KG1 (cell line): ENCODE measurements at regions not wholly inside any gene's neighbourhood (a gene's known extent, or its start where the extent isn't known, plus 50 kb on each side); places are given as distances from the start of the nearest gene placed in this dataset.

Source experiments
- DNase-seq: peaks from one replicate; lab custom pipeline; 2025; lab: John Stamatoyannopoulos, UW

DNA sequence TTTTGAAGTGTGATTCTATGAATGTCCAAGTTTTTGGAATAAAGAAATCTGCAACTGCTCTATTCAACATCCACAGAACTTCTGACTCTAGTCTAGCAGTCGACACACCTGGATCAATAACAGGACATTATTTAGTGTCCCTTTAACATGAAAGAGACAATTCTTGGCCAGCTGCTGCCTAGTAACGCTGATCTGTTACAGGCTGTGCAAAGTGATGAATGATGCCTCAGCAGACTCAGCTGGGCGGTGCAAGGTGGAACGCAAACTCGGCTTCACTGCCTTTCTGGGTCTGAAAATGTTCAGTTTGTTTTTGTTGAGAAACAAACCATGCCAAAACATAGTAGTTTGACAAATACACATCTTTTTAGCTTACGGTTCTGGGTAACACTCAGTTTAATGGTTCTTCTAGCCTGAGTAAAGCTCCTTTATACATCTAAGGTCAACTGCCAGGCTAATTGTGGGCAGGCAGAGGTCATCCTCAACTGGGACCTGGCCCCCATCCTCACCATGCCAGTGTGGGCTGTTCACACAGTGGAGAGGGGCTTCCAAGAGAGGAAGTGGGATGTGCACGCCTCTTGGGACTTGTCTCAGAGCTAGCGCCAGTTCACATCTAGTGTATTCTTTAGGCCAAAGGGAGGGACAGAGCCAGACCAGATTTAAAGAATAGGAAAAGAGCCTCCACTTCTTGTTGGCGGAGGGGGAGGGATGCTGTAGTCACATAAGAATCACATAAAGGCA is 879.7 kb downstream of the QKI start:
- no peak for DNase-seq

DNA sequence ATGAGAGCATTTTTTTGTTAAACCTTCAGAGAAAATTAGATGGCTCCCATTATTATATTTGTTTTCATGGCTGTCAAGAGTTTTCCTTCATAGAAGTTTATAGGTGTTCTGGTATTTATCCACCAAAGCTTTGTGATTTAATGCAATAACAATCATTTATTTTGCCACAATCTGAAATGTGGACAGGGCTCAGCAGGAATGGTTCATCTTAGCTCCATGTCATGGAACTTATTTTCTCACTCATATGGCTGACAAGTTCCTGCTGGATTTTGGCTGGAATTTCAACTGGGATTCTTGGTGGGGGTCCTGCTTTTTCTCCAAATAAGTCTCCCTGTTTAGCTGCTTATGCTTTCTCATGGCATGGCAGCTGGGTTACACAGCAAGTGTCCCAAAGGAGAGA is 876.7 kb downstream of the QKI start:
- DNase-seq: no peak

DNA sequence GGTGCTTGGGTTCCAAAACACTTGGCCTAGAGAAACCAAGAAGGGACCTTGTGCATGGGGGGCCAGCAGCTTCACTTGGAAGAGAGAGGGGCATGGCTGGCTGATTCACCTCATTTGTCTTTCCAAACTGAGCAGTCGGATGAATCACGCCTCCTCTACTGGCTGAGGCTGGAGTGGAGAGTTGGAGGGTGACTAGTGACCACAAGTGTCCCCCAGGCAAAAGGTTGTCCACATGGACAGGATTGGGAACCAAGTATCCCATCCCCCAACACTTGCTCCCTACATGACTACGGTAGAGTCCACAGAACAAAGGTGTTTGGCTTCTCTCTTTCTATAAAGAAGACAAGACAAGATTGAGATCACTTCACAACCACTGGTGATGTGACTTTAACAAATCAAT is 875.6 kb downstream of the QKI start:
- no peak for DNase-seq

DNA sequence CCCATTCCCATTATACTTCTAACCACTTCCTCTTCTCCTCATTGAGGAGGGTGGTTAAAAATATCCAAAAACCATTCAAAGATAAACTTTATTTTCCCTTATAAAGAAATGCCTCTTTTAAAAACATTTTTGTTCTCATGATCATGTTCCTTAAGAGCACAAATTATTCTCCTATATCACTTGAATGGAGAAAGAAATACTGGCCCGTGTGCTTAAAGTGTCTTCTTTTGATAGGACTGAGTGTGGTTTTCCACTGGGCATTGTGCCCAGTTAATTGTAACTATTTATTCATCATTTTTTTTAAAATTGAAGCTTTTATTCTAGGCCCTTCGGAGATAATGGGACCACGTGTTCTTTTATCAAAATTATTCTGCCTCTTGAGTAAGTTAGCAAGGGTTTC is 871.5 kb downstream of the QKI start:
- no peak for DNase-seq

DNA sequence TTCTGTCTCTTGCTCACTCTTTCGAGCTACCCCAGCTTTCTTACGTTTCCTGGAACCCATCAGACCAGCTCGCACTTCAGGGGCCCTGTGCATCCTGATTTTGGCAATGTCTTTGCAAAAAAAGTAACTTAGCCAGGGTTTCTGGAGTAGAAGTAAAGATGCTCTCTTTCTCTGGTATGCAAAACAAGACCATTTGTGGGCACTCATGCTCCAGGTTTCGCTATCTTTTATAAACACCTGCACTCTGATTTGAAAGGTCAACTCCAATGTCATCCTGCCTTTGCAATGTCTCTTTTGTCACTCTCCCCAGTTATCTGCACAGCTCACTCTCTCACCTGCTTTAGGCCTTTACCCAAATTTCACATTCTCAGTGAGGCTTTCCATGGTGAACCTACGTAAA is 869.1 kb downstream of the QKI start:
- DNase-seq: no peak

DNA sequence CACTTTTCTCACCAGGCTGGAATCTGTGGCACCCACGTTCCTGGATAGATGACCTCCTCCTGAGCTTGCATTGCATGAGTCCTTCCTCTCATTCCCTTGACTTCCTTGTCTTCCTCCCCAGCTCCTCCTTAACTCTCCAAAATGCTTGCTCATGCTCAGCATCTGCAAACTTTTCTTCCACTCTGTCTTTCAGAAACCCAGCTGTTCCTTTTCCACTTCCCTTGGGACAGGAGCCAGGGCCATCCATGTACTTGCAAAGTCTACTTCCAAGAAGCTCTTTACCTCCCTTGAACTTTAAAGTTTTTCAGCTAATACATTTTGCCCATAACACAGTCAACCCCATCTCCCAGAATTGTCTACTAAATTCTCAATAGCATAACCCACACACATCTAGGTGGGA is 861.7 kb downstream of the QKI start:
- DNase-seq: no peak

DNA sequence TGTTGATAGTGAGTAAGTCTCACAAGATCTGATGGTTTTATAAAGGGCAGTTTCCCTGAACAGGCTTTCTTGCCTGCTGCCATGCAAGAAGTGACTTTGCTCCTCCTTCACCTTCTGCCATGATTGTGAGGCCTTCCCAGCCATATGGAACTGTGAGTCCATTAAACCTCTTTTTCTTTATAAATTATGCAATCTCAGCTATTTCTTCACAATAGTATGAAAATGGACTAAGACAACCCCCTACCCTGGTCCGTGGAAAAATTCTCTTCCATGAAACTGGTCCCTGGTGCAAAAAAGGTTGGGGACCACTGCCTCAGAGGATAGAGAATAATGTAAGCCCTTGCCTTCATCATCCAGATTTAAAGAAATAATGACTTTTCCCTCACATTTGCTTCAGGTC is 861.3 kb downstream of the QKI start:
- no peak for DNase-seq

DNA sequence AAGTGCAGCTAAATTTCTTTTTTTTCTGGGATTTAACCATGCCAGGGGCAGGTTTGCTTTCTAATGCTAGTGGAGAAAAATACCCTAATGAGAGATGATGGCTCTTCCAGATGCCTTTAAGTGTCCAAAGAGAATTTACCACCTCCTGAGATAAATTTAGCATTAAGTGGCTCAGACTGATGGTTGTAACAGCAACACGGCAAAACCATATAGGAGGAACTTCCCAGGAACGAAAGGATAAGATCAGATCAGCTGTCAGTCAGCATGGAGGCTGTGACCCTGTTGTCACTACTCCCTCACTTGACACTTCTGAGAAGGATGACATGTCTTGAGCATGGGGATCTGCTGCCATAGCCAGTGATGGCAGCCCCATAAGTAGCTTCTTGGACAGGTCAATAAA is 860.0 kb downstream of the QKI start:
- DNase-seq: no peak

DNA sequence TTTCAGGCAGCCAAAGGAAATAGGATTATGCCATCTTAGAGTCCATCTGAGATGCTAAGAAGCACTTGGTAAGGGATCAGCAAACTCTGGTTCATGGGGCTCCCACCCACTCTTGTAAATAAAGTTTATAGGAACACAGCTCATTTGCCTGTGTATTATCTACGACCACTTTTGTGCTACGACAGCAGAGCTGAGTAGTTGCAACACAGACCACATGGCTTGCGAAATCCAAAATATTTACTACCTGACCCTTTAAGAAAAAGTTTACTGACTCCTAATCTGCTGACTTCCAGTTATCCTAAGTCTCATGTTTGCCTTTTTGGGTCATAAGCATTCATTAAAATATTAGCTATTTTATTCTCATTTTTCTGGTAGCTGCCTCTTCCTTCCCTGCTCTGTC is 859.0 kb downstream of the QKI start:
- DNase-seq: no peak

DNA sequence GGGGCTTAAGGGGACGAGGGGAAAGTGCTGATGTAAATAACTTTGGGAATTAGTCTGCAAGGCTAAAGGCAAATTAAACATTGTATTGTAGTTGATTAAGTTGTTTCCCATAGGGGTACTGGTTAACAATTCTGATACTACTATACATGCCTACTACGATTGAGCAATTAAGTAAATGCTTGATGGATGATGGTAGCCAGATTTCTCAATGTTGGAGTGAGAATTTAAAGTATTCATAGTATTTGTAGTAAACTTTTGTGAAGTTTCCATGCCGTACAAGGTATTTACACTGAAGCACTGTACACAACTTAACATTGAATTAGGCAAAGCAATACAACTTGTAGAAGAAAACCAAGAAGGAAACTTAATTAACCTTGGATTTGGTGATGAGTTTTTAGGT is 852.3 kb downstream of the QKI start:
- DNase-seq: no peak

DNA sequence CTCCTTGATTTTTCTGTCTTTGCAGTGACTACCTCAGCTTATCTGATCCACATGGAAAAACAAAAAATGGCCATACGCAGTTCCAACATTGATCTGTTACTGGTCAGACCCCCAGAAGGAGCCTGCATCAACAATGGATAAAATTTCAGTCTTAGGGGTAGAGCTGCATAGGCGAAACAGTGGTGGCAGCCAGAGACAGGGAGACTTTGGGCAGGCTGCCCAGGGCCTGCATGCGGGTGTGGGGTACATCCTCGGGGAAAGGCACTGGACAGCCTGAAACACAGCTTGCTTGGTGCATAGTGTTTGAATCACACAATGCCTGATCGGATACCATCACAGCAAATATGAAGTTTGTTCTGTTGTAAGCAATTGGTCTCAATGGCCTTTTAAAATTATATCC is 847.8 kb downstream of the QKI start:
- DNase-seq: no peak

DNA sequence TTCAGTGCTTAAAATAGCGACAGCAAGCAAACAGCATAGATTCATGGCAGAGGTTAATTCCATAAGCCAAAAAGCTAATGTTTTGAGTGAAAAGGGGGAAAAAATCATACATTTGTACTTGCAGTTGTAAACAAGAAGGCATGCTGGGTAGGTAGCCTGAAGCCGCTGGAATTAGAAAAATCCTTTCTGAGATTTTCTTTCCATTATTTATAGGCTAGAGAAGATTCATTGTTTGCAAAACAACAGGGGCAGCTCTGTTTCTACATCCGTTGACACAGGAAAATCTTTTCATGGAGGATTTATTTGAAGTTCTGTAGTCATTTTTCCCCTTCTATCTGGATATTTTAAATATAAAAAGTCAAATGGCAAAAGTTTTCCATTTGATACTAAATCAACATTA is 843.9 kb downstream of the QKI start:
- no peak for DNase-seq

DNA sequence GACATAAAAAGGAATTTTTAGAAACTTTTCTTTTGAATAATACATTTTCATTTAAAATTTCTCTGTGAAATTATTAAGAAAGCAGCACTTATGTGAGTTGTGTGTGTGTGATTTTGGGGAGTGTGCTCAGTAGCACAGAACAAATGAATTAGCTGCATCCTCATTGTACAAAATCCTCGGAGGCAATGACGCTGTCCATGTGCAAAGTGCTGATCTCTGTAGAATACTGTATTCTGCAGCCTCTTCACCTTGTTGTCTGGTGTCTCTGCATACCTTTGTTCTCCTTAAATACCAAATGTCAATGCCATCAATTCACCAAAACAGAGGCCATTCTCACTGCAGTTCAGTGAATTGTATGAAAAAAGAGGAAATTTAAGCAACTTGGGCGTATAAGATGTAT is 838.4 kb downstream of the QKI start:
- DNase-seq: no peak

DNA sequence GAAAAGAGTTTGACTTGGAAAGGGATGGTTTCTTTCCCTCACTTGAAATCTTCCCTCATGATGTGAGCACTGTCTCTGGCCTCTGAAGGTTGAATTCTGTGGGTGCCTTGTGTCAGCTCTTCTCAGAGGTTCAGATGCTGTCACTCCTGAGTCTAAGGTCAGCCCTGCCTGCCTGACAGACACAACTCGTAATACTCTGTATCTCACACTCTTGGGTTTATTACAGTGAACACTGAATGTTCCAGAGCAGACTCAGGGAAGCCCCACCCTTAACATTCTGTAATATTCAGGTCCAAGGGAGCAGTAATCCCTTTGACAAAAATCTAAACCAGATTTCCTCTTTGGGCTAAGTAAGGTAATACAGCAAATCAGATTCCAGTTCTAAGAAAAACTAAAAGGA is 837.8 kb downstream of the QKI start:
- no peak for DNase-seq

DNA sequence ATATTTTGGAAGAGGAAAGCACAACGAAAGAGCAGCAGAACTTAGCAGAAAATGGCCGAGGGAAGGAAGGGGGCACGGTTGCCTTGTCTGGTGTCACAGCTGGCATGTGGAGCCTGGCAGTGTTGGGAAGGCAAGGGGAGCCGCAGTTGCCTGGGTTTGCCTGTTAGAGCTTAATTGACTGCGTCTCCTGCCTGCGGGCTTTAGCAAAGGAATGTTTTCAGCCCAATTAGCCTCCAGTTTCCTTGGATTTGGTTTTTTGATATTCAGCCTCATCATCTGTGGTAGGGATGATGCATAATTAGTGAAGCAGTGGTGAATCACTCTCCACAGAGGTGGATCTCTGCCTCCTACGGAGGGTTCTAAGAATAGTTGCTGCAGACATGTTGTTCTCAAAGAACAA is 832.6 kb downstream of the QKI start:
- DNase-seq: no peak

DNA sequence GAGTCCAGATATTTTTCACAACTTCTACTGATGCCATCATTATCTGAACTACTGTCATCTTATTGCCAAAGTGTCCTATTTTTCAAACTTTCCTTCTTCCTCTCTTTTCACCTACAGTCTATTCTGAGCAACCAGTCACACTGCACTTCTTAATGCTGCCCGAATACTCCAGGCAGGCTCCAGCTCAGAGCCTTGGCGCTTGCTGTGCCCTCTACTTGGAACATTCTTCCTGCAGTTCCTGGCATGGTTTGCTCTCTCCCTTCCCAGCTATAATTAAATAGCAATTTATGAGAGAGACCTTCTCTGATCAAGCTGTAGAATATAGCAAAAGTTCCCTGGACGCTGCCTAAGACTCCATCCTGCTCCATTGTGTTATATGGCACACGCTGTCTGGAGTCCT is 831.6 kb downstream of the QKI start:
- DNase-seq: no peak

DNA sequence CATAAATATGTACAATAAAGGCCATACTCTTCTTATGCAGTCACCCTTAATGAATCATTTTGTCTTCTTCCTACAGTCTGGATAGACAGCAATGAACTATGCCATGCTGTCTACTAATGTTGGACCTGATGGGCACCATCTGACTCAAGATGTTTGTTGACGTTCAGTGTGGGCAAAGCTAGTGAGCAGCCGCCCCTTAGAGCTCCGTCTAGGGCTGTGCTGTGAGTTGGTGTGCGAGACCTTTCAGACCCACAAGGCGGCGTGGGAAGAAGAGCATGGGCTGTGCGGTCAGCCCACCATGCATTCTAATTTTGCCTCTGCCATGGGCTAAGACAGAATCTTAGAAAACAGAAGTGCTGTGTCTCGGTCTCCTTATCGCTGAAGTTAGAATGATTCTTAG is 829.4 kb downstream of the QKI start:
- DNase-seq: no peak

DNA sequence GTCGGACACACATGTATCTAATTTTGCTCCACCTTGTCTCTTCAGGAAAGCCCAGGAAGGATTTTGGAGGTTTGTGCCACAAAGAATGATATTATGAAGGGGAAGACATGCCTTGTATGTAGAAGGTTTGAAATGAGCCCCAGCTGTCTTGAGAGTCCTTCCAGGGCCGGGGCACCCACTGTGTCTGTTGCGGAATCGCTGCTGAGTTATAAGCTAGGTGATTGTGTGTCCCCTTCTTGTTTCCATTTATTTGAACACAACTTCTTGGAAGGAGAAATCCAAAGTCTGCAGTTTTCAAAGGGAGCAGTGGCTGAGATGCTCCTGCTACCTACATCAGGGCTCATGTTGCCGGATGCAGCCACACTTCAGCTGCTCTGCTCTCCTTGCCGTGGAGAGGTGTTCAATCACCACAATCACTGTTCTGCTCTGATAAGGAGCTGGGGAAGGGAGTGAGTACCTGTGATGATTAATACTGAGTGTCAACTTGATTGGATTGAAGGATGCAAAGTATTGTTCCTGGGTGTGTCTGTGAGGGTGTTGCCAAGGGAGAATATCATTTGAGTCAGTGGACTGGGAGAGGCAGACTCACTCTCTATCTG is 828.6 kb downstream of the QKI start:
- no peak for DNase-seq

DNA sequence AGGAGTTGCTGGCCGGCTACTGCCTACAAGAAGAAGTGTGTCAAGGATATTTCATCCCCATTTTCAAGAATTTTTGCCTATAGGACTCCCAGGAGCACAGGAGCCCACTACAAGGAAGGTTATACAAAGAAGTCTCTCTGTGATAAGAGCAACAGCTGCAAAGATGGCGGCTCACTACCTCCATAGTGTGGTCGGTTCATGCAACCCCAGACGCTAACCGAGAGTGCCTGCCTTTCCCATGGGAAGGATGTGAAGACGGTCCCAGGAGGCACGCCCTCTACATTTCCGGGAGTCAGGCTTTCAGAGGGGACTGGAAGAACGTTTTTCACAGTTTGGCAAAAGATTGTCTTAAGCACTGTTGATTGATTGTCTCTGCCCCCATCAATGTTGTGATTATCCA is 816.3 kb downstream of the QKI start:
- DNase-seq: no peak

DNA sequence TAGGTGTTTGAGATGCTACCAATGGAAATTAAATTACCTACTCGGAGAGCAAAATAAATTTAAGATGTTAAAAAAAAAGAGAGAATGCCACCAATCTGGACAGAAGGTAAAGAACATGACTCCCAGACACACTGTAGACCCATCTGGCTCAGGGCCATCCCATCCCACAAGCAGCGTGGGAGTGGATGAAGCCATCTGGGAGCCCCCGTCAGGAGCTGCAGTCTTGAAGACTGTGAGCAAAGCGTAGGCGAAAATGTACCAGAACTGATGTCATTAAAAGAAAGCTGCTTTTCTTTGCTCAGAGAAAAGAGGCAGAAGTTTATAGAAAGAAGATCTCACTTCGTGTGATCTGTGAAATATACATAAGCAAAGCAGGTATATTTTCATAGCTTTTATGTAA is 815.7 kb downstream of the QKI start:
- DNase-seq: no peak

DNA sequence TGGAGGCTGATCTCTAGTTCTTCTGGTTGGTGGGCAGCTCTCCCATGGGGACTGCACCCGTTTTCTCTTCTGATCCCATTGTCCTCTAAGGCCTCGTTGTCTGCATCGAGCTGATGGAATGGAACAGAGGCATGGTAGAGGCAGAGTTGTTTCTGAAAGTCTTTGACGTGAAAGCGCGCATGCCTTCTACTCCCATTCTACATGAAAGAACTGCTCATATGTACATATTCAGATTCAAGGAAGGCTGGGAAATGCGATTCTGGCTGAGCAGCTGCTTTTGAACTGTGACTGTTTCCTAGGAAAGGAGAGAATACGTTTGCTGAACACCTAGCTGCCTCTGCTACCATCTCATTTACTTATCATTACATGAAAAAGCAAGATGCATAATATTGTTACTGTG is 815.2 kb downstream of the QKI start:
- no peak for DNase-seq

DNA sequence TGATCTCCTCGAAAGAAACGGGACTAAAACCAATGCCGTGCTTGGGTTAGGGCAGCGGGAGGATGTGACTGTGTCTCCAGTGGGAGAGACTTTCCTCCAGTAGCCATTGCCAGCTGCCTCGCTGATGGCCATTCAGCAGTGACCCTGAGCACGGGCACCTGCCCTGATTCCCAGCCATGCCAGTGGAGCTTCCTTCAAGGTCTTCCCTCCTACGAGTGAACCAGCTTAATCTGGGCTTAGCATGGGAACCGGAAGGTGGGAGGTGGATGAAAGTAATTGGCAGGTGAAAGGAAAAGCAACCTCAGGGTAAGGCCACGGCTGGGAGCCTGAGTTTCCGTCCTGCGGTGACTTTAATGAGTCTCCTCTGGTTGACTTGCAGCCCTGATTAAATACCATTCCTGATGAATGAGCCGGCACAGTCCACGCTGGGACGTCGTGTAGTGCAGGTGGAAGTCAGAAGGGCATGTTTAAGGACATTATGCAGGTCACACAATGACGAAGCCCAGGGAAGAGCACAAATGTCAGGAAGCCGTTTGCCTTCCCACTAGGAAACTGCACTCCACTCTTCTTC is 813.5 kb downstream of the QKI start:
- no peak for DNase-seq

DNA sequence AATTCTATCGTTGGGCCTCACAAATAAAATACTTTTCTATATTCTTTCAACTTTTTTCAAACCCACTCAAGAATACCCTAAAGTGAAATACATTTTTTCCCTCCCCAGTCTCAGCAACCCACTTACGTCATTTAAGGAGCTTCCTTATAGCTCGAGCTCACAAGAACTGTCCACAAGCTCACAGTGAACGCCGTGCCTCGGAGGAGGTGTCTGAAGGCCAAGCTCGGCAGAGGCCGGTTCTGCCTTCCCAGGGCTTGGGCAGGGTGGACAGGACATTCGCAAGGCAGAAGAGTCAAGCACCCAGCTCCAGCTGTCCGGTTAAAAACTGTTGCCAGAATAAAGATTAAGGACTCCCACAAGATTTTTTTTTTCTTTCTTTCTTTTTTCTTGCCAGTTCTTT is 802.3 kb downstream of the QKI start:
- DNase-seq: no peak

DNA sequence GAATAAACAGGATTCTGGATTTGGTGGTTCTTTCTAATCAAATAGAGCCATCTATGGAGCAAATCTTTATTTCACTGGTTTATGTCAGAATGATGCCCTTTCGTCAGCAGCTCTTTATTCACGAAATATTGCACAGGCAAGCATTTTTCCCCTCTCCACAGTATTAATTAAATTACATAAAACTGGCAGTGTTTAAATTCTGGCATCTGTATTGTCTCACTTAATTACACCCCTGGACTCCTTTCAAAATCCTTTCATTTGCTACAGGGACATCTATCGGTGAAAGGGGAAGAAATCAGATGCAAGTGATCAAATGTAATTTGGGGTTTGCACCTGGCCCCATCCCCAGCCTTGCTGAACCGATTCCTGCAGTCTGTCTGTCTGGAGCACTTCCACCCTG is 801.9 kb downstream of the QKI start:
- DNase-seq: no peak
